Esophagus squamous epithelium (tissue), 4 donors: ENCODE measurements at regions not wholly inside any gene's neighbourhood (a gene's known extent, or its start where the extent isn't known, plus 50 kb on each side); places are given as distances from the start of the nearest gene placed in this dataset.

Experiments
- CTCF ChIP-seq, 6 experiments: fragments of 450-650 bp in 4 of 6; fragments of 200-600 bp in 2 of 6; sonication (generic) in 2 of 6; IDR thresholded peaks; one replicate each; pipeline ENCODE4 v1.5.1; 2016 to 2019; ENCODE audit warnings: antibody characterized with exemption in 6 of 6, mild to moderate bottlenecking in 4 of 6, moderate library complexity in 4 of 6
- POLR2A ChIP-seq, 4 donors: fragments of 450-650 bp; IDR thresholded peaks; one replicate each; pipeline ENCODE4 v1.6.1; 2017; ENCODE audit warnings: antibody characterized with exemption in 4 of 4, mild to moderate bottlenecking in 4 of 4, moderate library complexity in 3 of 4

- no peak for TF ChIP-seq CTCF (IDR thresholded peaks at IDR 0.05)
- no peak for TF ChIP-seq POLR2A (IDR thresholded peaks at IDR 0.05)
These were observed 96.6 kb upstream of the KDM7A start for GRCh38 chr7:140273417-140273816.
